K562 (cell line): ENCODE measurements at regions not wholly inside any gene's neighbourhood (a gene's known extent, or its start where the extent isn't known, plus 50 kb on each side); places are given as distances from the start of the nearest gene placed in this dataset.

Source experiments
- ATAC-seq: fragments of 200-7000 bp; cut with Tn5 transposase; 3 replicates; pipeline ENCODE4 v1.9.1; 2020; ENCODE audit warnings: moderate library complexity
- BruUV-seq: library from RNA; stranded (reverse); fragments of 400-500 nt; replicated peaks from 2 replicates; lab custom pipeline; 2021; lab: Mats Ljungman, UMichigan
- CTCF ChIA-PET: fragments of 300-600 bp; formaldehyde crosslinking; extraction: SDS; loops from one replicate; lab custom pipeline; 2021; ENCODE audit warnings: low intra/inter-chr PET ratio; lab: Yijun Ruan, JAX
- POLR2A ChIA-PET: fragments of 300-600, 350-650 bp; sonication (Branson Sonifier 250); formaldehyde crosslinking; extraction: SDS; loops from one replicate; lab custom pipeline; 2021; ENCODE audit warnings: antibody characterized with exemption, inconsistent platforms; lab: Yijun Ruan, JAX
- DNase-seq, 4 experiments: peaks; one replicate each; pipeline versions ENCODE4 v3.0.0 to v3.0.0-alpha.2; 2011 to 2018; ENCODE audit warnings: low spot score in 3 of 4, mixed read lengths in 3 of 4; ENCODE audit errors: extremely low read depth in 1 of 4
- FAIRE-seq: peaks from 2 replicates; lab custom pipeline; 2011; peaks lifted over from hg19 to GRCh38; lab: Jason Lieb, UNC
- H2AFZ ChIP-seq: 2 replicates; pipeline ENCODE4 v1.6.0; 2011; ENCODE audit warnings: low read depth, low read length, control low read depth, inconsistent platforms
- H3K27ac ChIP-seq: fragments of 200-600 bp; 3 replicates; pipeline ENCODE4 v1.8.0; 2011; ENCODE audit warnings: low read depth, mild to moderate bottlenecking, control low read depth, inconsistent platforms, low read length, moderate library complexity, mixed read lengths; ENCODE audit errors: extremely low read depth
- H3K27me3 ChIP-seq, 2 experiments: fragments of 300-600 bp in 1 of 2; 2 replicates in 1 of 2; 3 replicates in 1 of 2; pipeline versions ENCODE4 v1.6.0 to v1.8.0; 2011; ENCODE audit warnings: inconsistent platforms in 2 of 2, low read length in 2 of 2, mild to moderate bottlenecking in 1 of 2, mixed read lengths in 1 of 2, moderate library complexity in 1 of 2; ENCODE audit not compliant: control insufficient read depth in 2 of 2, insufficient read depth in 2 of 2
- H3K36me3 ChIP-seq: fragments of 300-600 bp; 3 replicates; pipeline ENCODE4 v1.8.0; 2011; ENCODE audit warnings: mild to moderate bottlenecking, low read length, inconsistent platforms; ENCODE audit not compliant: control insufficient read depth, insufficient read depth
- H3K4me1 ChIP-seq, 2 experiments: fragments of 200-600 bp in 1 of 2; replicated peaks in 1 of 2; 2 replicates in 1 of 2; 3 replicates in 1 of 2; pipeline versions ENCODE4 v1.5.1 to v1.8.0; 2011; ENCODE audit warnings: inconsistent platforms in 2 of 2, low read length in 2 of 2, mild to moderate bottlenecking in 1 of 2, mixed read lengths in 1 of 2, moderate library complexity in 1 of 2; ENCODE audit not compliant: control insufficient read depth in 2 of 2, insufficient read depth in 2 of 2
- H3K4me2 ChIP-seq: 2 replicates; pipeline ENCODE4 v1.6.1; 2011; ENCODE audit warnings: low read length, control low read depth, inconsistent platforms, mixed read lengths; ENCODE audit not compliant: insufficient read depth
- H3K4me3 ChIP-seq: fragments of 200-600 bp; sonication (generic), shearing (Covaris generic); 2 replicates; pipeline ENCODE4 v1.5.1; 2016; ENCODE audit warnings: control low read depth, inconsistent platforms
- H3K79me2 ChIP-seq: fragments of 200-600 bp; 3 replicates; pipeline ENCODE4 v1.8.0; 2011; ENCODE audit warnings: low read length, inconsistent platforms; ENCODE audit not compliant: control insufficient read depth, insufficient read depth
- H3K9ac ChIP-seq, 2 experiments: 2 replicates each; pipeline versions ENCODE4 v1.6.0 to v1.6.1; 2011; ENCODE audit warnings: low read depth in 2 of 2, low read length in 2 of 2, control low read depth in 1 of 2, inconsistent platforms in 1 of 2, mild to moderate bottlenecking in 1 of 2, mixed read lengths in 1 of 2; ENCODE audit not compliant: insufficient read depth in 1 of 2
- H3K9me1 ChIP-seq: one replicate; pipeline ENCODE4 v1.6.0; 2011; ENCODE audit warnings: inconsistent platforms, mild to moderate bottlenecking, low read length, moderate library complexity; ENCODE audit not compliant: control insufficient read depth, insufficient read depth
- H3K9me3 ChIP-seq: replicated peaks from 2 replicates; pipeline ENCODE4 v1.5.1; 2011; ENCODE audit warnings: low read depth, low read length, inconsistent platforms; ENCODE audit not compliant: control insufficient read depth, insufficient read depth
- H4K20me1 ChIP-seq: replicated peaks from 2 replicates; pipeline ENCODE4 v1.6.1; 2011; ENCODE audit warnings: low read length, inconsistent platforms, mixed read lengths; ENCODE audit not compliant: control insufficient read depth, insufficient read depth
- AFF1 ChIP-seq, 2 experiments: fragments of 450-650 bp; IDR thresholded peaks; 2 replicates each; pipeline ENCODE4 v1.6.1; 2018; ENCODE audit warnings: mild to moderate bottlenecking in 2 of 2, low read depth in 1 of 2; ENCODE audit not compliant: partially characterized antibody in 2 of 2
- ELF1 ChIP-seq: fragments of 200-800 bp; sonication (Bioruptor generic); IDR thresholded peaks from 2 replicates; pipeline ENCODE4 v1.6.1; 2016; ENCODE audit warnings: missing genetic modification characterization, missing compliant biosample characterization
- FOXA1 ChIP-seq: fragments of 450-650 bp; IDR thresholded peaks from 2 replicates; pipeline ENCODE4 v1.6.1; 2016; ENCODE audit warnings: mild to moderate bottlenecking, borderline replicate concordance
- FOXJ3 ChIP-seq: sonication (generic); formaldehyde crosslinking; IDR thresholded peaks from 2 replicates; pipeline ENCODE4 v1.4.0; 2020; ENCODE audit warnings: mild to moderate bottlenecking, missing genetic modification reagents
- HCFC1 ChIP-seq: IDR thresholded peaks from 2 replicates; pipeline ENCODE4 v1.6.1; 2012; ENCODE audit warnings: low read depth, low read length, improper control_type of control experiment
- KLF10 ChIP-seq: fragments of 250-450 bp; sonication (Bioruptor Pico); IDR thresholded peaks from 2 replicates; pipeline ENCODE4 v1.6.1; 2021; ENCODE audit warnings: matching md5 sums
- MTA3 ChIP-seq: fragments of 450-650 bp; formaldehyde crosslinking; IDR thresholded peaks from 2 replicates; pipeline ENCODE4 v1.6.1; 2017; ENCODE audit warnings: mild to moderate bottlenecking, borderline replicate concordance
- MXD1 ChIP-seq: fragments of 250-450 bp; sonication (Bioruptor Pico); IDR thresholded peaks from 2 replicates; pipeline ENCODE4 v1.8.0; 2021; ENCODE audit warnings: borderline replicate concordance, mild to moderate bottlenecking, moderate library complexity; ENCODE audit not compliant: poor library complexity, severe bottlenecking
- NEUROD1 ChIP-seq: fragments of 150-350 bp; IDR thresholded peaks from 2 replicates; pipeline ENCODE4 v1.6.1; 2014; ENCODE audit warnings: borderline replicate concordance, low read length, low read depth; ENCODE audit not compliant: partially characterized antibody
- RNF2 ChIP-seq: sonication (generic); IDR thresholded peaks from 2 replicates; pipeline ENCODE4 v1.6.1; 2016
- SIX5 ChIP-seq, 2 experiments: IDR thresholded peaks; 2 replicates each; pipeline ENCODE4 v1.6.1; 2011; ENCODE audit warnings: low read length in 2 of 2, borderline replicate concordance in 1 of 2, low read depth in 1 of 2, mild to moderate bottlenecking in 1 of 2, moderate library complexity in 1 of 2; ENCODE audit not compliant: insufficient read depth in 1 of 2
- SMARCB1 ChIP-seq: IDR thresholded peaks from 2 replicates; pipeline ENCODE4 v1.6.1; 2011; ENCODE audit warnings: improper control_type of control experiment, low read depth; ENCODE audit not compliant: insufficient read length
- ZNF143 ChIP-seq: sonication (generic); formaldehyde crosslinking; IDR thresholded peaks from 2 replicates; pipeline ENCODE4 v1.9.0; 2022; ENCODE audit warnings: mild to moderate bottlenecking, missing genetic modification reagents
- ZNF445 ChIP-seq: fragments of 250-450 bp; sonication (Bioruptor Pico); IDR thresholded peaks from 2 replicates; pipeline ENCODE4 v1.4.0; 2020; ENCODE audit warnings: low read depth, mild to moderate bottlenecking, moderate library complexity
- WGBS: fragments of 100-300 bp; shearing (Covaris generic); methylation state at CpG from one replicate; pipeline ENCODE4 v1.1.6; 2016; ENCODE audit warnings: low coverage, mixed read lengths; ENCODE audit not compliant: insufficient coverage; ENCODE audit errors: missing lambda C conversion rate; 5-methylcytosine and 5-hydroxymethylcytosine counted together
- in situ Hi-C: fragments of 300-500 bp; cut with MboI; formaldehyde crosslinking; loops from 4 replicates; pipeline ENCODE4 v1.15.0; 2018; ENCODE audit warnings: inconsistent platforms, mixed read lengths
- intact Hi-C: fragments of 100-400 bp; cut with micrococcal nuclease; formaldehyde crosslinking; loops from 2 replicates; pipeline ENCODE4 v1.14.2; 2022

GRCh38 chr18:25503567-25504081 lies 151.7 kb upstream of the ZNF521 start:
- H3K9me1 ChIP-seq: no peaks in the 10 kb centered on the region
- ATAC-seq: peak; percentile 71
- in situ Hi-C loops: no loop called here
- peak overlapping the region; percentile 3; the same call in 1 of the 2 replicates for H3K4me3 ChIP-seq
- TF ChIP-seq RNF2 (0 out of 2 replicates have a peak, but pooled peaks have one; percentile 26), AFF1 (IDR thresholded peaks at IDR 0.05; ENCODE audit: low read depth in 1 of 2, partially characterized antibody in 2 of 2) (peak in 1 of 2 experiments; percentile 36), KLF10 (no peak), MTA3 (no peak), FOXA1 (no peak), SIX5 (IDR thresholded peaks at IDR 0.05; ENCODE audit: borderline replicate concordance in 1 of 2, insufficient read depth in 1 of 2, low read depth in 1 of 2, low read length in 2 of 2) (peak in 1 of 2 experiments; percentile 16; a peak in 1 of 4 replicates), ELF1 (tag) (peak; percentile 66), SMARCB1 (no peak), HCFC1 (peak; percentile 77), FOXJ3 (CRISPR knock-in tag) (no peak), NEUROD1 (peak; percentile 28), ZNF445 (CRISPR knock-in tag) (no peak), ZNF143 (CRISPR knock-in tag) (peak; percentile 68), MXD1 (CRISPR knock-in tag) (no peak)
- TF ChIP-seq, all 486 proteins: peak for 7
- H3K4me2 ChIP-seq: peak overlapping the region; percentile 35
- H4K20me1 ChIP-seq: no peaks in the 10 kb centered on the region
- CTCF ChIA-PET: no interaction called here
- intact Hi-C loops: loop anchor here (10.0 kb wide), 1 partner anchor 51 kb away; no protein-coding TSS in a partner anchor
- H3K27ac ChIP-seq: no peak overlapping the region
- POLR2A ChIA-PET: interaction anchor here (1.0 kb wide), 2 partner anchors 10 kb away, joined by 4 read pairs; no protein-coding TSS in a partner anchor
- DNase-seq (peak in 1 of 4 experiments; percentile 33), FAIRE-seq (no peak)
- H3K27me3 ChIP-seq: no peaks in the 10 kb centered on the region
- WGBS: 2% methylated on average over 11 of the region's 11 CpGs
- no peaks in the 10 kb centered on the region for H3K36me3 ChIP-seq
- H3K9ac ChIP-seq: no peak overlapping the region
- no TSS peak for BruUV-seq
- H3K9me3 ChIP-seq: no peaks in the 10 kb centered on the region; the same call in 1 of the 2 replicates
- 0 out of 2 replicates have a peak overlapping the region, but pooled peaks have one; percentile 23 for H2AFZ ChIP-seq
- H3K79me2 ChIP-seq: no peaks in the 10 kb centered on the region
- H3K4me1 ChIP-seq: no peaks in the 10 kb centered on the region
